ENCODE measurements at regions not wholly inside any gene's neighbourhood (a gene's known extent, or its start where the extent isn't known, plus 50 kb on each side); places are given as distances from the start of the nearest gene placed in this dataset.
"Not testable (repeated sequence)": the region's sequence is repeated elsewhere in the genome, so short reads cannot be mapped to it uniquely, and the experiment has no call there.

DNA sequence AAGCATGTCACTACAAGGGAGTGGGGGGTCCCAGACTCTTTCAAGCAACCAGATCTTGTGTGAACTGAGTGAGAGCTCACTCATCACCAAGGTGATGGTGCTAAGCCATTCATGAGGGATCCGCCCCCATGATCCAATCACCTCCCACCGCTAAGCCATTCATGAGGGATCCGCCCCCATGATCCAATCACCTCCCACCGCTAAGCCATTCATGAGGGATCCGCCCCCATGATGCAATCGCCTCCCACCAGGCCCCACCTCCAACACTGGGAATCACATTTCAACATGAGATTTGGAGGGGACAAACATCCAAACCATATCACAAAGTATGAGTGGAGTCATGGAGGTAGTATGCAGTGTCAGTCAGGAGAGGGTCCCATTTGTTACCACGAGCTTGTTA is 64.8 kb upstream of the PROKR2 start:
- TF ChIP-seq EZH2 (IDR thresholded peaks at IDR 0.05; ENCODE audit: borderline replicate concordance, low read length) = not testable (repeated sequence)
- TF ChIP-seq, protein P1, sequence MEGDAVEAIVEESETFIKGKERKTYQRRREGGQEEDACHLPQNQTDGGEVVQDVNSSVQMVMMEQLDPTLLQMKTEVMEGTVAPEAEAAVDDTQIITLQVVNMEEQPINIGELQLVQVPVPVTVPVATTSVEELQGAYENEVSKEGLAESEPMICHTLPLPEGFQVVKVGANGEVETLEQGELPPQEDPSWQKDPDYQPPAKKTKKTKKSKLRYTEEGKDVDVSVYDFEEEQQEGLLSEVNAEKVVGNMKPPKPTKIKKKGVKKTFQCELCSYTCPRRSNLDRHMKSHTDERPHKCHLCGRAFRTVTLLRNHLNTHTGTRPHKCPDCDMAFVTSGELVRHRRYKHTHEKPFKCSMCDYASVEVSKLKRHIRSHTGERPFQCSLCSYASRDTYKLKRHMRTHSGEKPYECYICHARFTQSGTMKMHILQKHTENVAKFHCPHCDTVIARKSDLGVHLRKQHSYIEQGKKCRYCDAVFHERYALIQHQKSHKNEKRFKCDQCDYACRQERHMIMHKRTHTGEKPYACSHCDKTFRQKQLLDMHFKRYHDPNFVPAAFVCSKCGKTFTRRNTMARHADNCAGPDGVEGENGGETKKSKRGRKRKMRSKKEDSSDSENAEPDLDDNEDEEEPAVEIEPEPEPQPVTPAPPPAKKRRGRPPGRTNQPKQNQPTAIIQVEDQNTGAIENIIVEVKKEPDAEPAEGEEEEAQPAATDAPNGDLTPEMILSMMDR (conservative IDR thresholded peaks at IDR 0.05 in 1 of 2, IDR thresholded peaks at IDR 0.05 in 1 of 2; ENCODE audit: extremely low read depth in 1 of 2, insufficient read depth in 1 of 2, low read depth in 1 of 2, low read length in 2 of 2) = not testable (repeated sequence)
